PFSK-1 (cell line): ENCODE measurements at regions not wholly inside any gene's neighbourhood (a gene's known extent, or its start where the extent isn't known, plus 50 kb on each side); places are given as distances from the start of the nearest gene placed in this dataset.

Experiments
- FOXP2 ChIP-seq: optimal IDR thresholded peaks from 2 replicates; pipeline ENCODE3; 2011; ENCODE audit warnings: borderline replicate concordance, control low read depth, inconsistent platforms; ENCODE audit not compliant: insufficient read depth; ENCODE audit errors: extremely low read length, extremely low read depth
- POLR2AphosphoS5 ChIP-seq: IDR thresholded peaks from 2 replicates; pipeline ENCODE4 v1.6.1; 2012; ENCODE audit warnings: low read depth, mild to moderate bottlenecking, control low read depth, low read length, moderate library complexity
- SIN3A ChIP-seq: IDR thresholded peaks from 2 replicates; pipeline ENCODE4 v1.6.1; 2012; ENCODE audit warnings: mild to moderate bottlenecking, low read length, moderate library complexity, borderline replicate concordance; ENCODE audit not compliant: insufficient read depth
- TAF1 ChIP-seq: IDR thresholded peaks from 2 replicates; pipeline ENCODE4 v1.6.1; 2012; ENCODE audit warnings: low read length, control low read depth, borderline replicate concordance; ENCODE audit not compliant: insufficient read depth
- TF ChIP-seq, protein P1 (sequence below), 2 experiments: IDR thresholded peaks; 2 replicates each; pipeline versions ENCODE4 v1.6.1 to v1.8.0; 2011 to 2012; ENCODE audit warnings: low read depth in 2 of 2, low read length in 2 of 2, control low read depth in 1 of 2, inconsistent platforms in 1 of 2, mild to moderate bottlenecking in 1 of 2, moderate library complexity in 1 of 2; ENCODE audit not compliant: insufficient read depth in 1 of 2

DNA sequence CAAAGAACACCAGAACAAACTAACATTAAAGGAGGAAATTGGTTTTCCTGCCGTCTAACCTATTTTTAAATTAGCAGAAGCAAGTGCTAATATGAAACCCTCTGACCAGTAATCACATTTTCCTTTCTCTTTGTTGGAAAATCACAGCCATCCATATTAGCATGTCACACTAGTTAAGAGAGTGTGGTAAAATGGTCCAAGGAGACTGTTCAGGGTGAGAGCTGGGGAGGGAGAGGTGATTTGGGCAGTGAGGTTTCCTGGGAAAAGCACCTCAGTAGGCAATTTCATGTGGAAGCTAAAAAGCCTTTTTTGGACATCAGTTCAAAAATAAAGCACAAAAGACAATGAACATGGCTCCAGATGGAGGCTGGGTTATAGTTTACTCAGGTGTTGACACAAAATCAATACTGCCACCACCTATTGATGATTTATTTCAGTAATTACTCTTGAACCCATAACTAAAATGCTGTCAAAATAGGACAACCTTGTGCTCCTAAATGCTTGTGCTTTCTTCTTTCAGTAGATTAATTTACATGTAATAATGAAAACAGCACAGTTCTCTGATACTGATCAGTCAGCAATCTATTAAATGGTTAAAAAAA, 333.2 kb downstream of the SAMD5 start:
- TF ChIP-seq FOXP2 (no peak), SIN3A (no peak), POLR2AphosphoS5 (no peak), TAF1 (no peak)
- TF ChIP-seq, protein P1, sequence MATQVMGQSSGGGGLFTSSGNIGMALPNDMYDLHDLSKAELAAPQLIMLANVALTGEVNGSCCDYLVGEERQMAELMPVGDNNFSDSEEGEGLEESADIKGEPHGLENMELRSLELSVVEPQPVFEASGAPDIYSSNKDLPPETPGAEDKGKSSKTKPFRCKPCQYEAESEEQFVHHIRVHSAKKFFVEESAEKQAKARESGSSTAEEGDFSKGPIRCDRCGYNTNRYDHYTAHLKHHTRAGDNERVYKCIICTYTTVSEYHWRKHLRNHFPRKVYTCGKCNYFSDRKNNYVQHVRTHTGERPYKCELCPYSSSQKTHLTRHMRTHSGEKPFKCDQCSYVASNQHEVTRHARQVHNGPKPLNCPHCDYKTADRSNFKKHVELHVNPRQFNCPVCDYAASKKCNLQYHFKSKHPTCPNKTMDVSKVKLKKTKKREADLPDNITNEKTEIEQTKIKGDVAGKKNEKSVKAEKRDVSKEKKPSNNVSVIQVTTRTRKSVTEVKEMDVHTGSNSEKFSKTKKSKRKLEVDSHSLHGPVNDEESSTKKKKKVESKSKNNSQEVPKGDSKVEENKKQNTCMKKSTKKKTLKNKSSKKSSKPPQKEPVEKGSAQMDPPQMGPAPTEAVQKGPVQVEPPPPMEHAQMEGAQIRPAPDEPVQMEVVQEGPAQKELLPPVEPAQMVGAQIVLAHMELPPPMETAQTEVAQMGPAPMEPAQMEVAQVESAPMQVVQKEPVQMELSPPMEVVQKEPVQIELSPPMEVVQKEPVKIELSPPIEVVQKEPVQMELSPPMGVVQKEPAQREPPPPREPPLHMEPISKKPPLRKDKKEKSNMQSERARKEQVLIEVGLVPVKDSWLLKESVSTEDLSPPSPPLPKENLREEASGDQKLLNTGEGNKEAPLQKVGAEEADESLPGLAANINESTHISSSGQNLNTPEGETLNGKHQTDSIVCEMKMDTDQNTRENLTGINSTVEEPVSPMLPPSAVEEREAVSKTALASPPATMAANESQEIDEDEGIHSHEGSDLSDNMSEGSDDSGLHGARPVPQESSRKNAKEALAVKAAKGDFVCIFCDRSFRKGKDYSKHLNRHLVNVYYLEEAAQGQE (IDR thresholded peaks at IDR 0.05; ENCODE audit: insufficient read depth in 1 of 2, low read depth in 2 of 2, low read length in 2 of 2), result no peak
